ENCODE measurements at regions not wholly inside any gene's neighbourhood (a gene's known extent, or its start where the extent isn't known, plus 50 kb on each side); places are given as distances from the start of the nearest gene placed in this dataset.
A peak's percentile ranks its signal among the peaks of the same experiment; 100 is the strongest.

GRCh38 chr18:33517950-33518349, 60.1 kb upstream of the ASXL3 start:
- no peak for DNase-seq

GRCh38 chr18:33513027-33513426, 65.0 kb upstream of the ASXL3 start:
- no peak for DNase-seq

- no peak for DNase-seq
Measured at GRCh38 chr18:33507019-33507418, 66.5 kb upstream of the CCDC178 start.

GRCh38 chr18:33505798-33506197, 65.3 kb upstream of the CCDC178 start:
- DNase-seq: no peak

- DNase-seq: no peak
Measured at GRCh38 chr18:33505297-33505696, 64.8 kb upstream of the CCDC178 start.

- DNase-seq: peak; percentile 39
Measured at GRCh38 chr18:33495278-33495677, 54.8 kb upstream of the CCDC178 start.

All from NCI-H1105 (cell line).